ENCODE measurements at regions not wholly inside any gene's neighbourhood (a gene's known extent, or its start where the extent isn't known, plus 50 kb on each side); places are given as distances from the start of the nearest gene placed in this dataset.

DNA sequence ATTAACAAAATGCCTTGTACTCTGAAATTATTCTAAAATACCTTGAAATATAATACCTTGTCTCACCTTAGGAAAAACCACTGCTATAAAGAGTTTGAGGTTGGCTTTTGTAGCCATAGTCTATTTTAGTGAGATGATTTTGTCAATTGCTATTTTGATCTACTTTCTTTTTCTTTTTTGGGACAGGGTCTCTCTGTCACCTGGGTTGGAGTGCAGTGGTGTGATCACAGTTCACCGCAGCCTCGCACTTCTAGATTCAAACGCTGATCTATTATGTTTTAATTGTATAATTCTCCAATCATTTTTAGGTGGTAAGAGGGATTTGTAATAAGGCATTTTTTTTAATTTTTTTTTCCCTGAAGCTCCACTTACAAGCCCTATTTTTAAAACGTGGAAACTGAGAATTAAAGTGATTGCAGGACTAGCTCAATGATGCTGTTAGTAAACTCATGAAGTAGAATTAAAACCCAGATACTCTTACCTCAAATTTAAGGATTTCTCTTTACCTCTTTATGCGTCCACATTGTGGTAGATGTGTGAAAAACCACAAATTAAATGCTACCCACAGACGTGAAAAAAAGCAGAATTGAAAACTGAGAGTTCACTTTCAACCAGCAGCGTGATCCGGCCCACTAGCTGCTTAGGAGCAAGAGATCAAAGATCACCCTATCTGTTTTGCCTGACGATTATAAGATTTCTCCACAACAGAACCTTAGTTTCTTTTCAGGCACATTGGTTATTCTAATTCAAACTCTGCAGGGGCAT is 384.2 kb downstream of the CGGBP1 start:
- no CpG with 5 or more reads among the region's 9 CpGs for WGBS (ENCODE audit: extremely low coverage, insufficient read length, low lambda C conversion rate)
- TF ChIP-seq, protein P1, sequence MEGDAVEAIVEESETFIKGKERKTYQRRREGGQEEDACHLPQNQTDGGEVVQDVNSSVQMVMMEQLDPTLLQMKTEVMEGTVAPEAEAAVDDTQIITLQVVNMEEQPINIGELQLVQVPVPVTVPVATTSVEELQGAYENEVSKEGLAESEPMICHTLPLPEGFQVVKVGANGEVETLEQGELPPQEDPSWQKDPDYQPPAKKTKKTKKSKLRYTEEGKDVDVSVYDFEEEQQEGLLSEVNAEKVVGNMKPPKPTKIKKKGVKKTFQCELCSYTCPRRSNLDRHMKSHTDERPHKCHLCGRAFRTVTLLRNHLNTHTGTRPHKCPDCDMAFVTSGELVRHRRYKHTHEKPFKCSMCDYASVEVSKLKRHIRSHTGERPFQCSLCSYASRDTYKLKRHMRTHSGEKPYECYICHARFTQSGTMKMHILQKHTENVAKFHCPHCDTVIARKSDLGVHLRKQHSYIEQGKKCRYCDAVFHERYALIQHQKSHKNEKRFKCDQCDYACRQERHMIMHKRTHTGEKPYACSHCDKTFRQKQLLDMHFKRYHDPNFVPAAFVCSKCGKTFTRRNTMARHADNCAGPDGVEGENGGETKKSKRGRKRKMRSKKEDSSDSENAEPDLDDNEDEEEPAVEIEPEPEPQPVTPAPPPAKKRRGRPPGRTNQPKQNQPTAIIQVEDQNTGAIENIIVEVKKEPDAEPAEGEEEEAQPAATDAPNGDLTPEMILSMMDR (conservative IDR thresholded peaks at IDR 0.05): no peak
- Histone ChIP-seq H2BK20ac (ENCODE audit: low read depth, low read length, poor library complexity, severe bottlenecking) (no peak overlapping the region), H4K91ac (ENCODE audit: insufficient read length, low read depth, low read length) (no peak overlapping the region), H4K20me1 (ENCODE audit: control insufficient read depth, insufficient read depth, insufficient read length) (no peaks in the 10 kb centered on the region), H2AK5ac (ENCODE audit: insufficient read length, low read length) (no peak overlapping the region), H3K27me3 (ENCODE audit: insufficient read depth, low read length) (no peaks in the 10 kb centered on the region), H3K79me2 (ENCODE audit: insufficient read depth, low read length) (no peaks in the 10 kb centered on the region), H3K9me3 (ENCODE audit: control insufficient read depth, low read depth, low read length) (no peaks in the 10 kb centered on the region), H3K79me1 (ENCODE audit: insufficient read depth, low read depth, low read length, poor library complexity, severe bottlenecking) (no peaks in the 10 kb centered on the region), H2AFZ (ENCODE audit: low read length) (no peak overlapping the region), H4K5ac (ENCODE audit: insufficient read length, low read depth, low read length) (no peak overlapping the region), H3K23ac (ENCODE audit: insufficient read length, low read depth, low read length) (no peak overlapping the region), H2BK12ac (ENCODE audit: insufficient read length, low read depth, low read length) (no peak overlapping the region), H2BK15ac (ENCODE audit: low read depth, low read length) (no peak overlapping the region), H3K23me2 (ENCODE audit: insufficient read length, low read depth, low read length, poor library complexity, severe bottlenecking) (no peaks in the 10 kb centered on the region), H4K8ac (replicated peaks; ENCODE audit: insufficient read length, low read depth, low read length) (no peak overlapping the region), H3K4me2 (ENCODE audit: insufficient read depth, insufficient read length, low read length) (no peak overlapping the region), H3K27ac (ENCODE audit: insufficient read length, low read depth, low read length) (no peak overlapping the region), H3K56ac (ENCODE audit: insufficient read length, low read depth, low read length) (no peak overlapping the region), H3T11ph (ENCODE audit: low read length) (no peak overlapping the region), H2BK120ac (ENCODE audit: low read depth, low read length, poor library complexity, severe bottlenecking) (no peak overlapping the region), H2BK5ac (ENCODE audit: insufficient read length, low read length) (no peak overlapping the region), H3K4me1 (ENCODE audit: insufficient read depth, low read length) (no peaks in the 10 kb centered on the region), H3K14ac (ENCODE audit: insufficient read depth, low read length) (no peak overlapping the region), H3K9ac (ENCODE audit: extremely low read depth, insufficient read length, low read length) (no peak overlapping the region), H3K18ac (ENCODE audit: insufficient read length, low read depth, low read length) (no peak overlapping the region), H3K4ac (ENCODE audit: low read depth, low read length) (no peak overlapping the region)
- H3K4me3 Mint-ChIP-seq: no peak overlapping the region
- no peaks in the 10 kb centered on the region for H3K36me3 Mint-ChIP-seq (ENCODE audit: insufficient read depth in 1 of 3, low read depth in 3 of 3)
- H3K9me3 Mint-ChIP-seq: no peaks in the 10 kb centered on the region
- H3K4me1 Mint-ChIP-seq: peaks cover 0 to 4% of the 10 kb centered on the region in 2 experiments; a peak in 2 of 4 replicates
- no peak for DNase-seq
- H3K27me3 Mint-ChIP-seq (ENCODE audit: low read depth): no peaks in the 10 kb centered on the region
- H3K27ac Mint-ChIP-seq: no peak overlapping the region

Data from H9 (cell line).